Kidney epithelial cell (primary cell): ENCODE measurements at regions not wholly inside any gene's neighbourhood (a gene's known extent, or its start where the extent isn't known, plus 50 kb on each side); places are given as distances from the start of the nearest gene placed in this dataset.

Source experiments
- DNase-seq: peaks from one replicate; pipeline ENCODE4 v3.0.0-alpha.2; 2010; ENCODE audit warnings: low read depth
- H3K27me3 ChIP-seq: 2 replicates; pipeline ENCODE4 v1.6.0; 2011; ENCODE audit warnings: low read length; ENCODE audit not compliant: control insufficient read depth, insufficient read depth
- H3K36me3 ChIP-seq: 2 replicates; pipeline ENCODE4 v1.5.1; 2011; ENCODE audit warnings: low read length; ENCODE audit not compliant: control insufficient read depth, insufficient read depth
- H3K4me3 ChIP-seq: 2 replicates; pipeline ENCODE4 v1.5.1; 2011; ENCODE audit warnings: low read depth, mild to moderate bottlenecking, control low read depth, low read length
- TF ChIP-seq, protein P1 (sequence below): IDR thresholded peaks from 2 replicates; pipeline ENCODE4 v1.5.1; 2011; ENCODE audit warnings: mild to moderate bottlenecking, moderate library complexity, low read length, control low read depth, inconsistent platforms; ENCODE audit not compliant: insufficient read depth, poor library complexity, severe bottlenecking

DNA sequence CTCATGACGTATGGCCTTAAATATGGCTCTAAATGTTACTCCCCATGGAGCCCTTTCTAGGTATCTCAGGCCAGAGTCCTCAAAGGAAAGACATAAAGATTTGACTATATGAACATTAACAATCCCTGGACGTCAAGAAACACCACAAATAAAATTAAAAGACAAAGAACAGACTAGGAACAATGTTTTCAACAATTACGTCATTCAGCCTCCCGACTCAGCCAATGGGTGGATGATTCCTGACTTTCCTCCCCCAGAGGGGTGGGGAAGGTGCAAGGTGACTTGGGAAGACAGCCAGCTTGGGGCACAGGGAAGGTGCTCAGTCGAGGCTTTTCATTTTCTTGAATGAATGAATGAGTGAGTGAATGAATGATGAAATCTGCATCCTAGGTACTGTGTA lies 157.4 kb downstream of the TFAP2C start:
- no peaks in the 10 kb centered on the region for H3K27me3 ChIP-seq
- no peak overlapping the region for H3K4me3 ChIP-seq
- no peaks in the 10 kb centered on the region for H3K36me3 ChIP-seq
- DNase-seq = no peak
- TF ChIP-seq, protein P1, sequence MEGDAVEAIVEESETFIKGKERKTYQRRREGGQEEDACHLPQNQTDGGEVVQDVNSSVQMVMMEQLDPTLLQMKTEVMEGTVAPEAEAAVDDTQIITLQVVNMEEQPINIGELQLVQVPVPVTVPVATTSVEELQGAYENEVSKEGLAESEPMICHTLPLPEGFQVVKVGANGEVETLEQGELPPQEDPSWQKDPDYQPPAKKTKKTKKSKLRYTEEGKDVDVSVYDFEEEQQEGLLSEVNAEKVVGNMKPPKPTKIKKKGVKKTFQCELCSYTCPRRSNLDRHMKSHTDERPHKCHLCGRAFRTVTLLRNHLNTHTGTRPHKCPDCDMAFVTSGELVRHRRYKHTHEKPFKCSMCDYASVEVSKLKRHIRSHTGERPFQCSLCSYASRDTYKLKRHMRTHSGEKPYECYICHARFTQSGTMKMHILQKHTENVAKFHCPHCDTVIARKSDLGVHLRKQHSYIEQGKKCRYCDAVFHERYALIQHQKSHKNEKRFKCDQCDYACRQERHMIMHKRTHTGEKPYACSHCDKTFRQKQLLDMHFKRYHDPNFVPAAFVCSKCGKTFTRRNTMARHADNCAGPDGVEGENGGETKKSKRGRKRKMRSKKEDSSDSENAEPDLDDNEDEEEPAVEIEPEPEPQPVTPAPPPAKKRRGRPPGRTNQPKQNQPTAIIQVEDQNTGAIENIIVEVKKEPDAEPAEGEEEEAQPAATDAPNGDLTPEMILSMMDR = no peak

DNA sequence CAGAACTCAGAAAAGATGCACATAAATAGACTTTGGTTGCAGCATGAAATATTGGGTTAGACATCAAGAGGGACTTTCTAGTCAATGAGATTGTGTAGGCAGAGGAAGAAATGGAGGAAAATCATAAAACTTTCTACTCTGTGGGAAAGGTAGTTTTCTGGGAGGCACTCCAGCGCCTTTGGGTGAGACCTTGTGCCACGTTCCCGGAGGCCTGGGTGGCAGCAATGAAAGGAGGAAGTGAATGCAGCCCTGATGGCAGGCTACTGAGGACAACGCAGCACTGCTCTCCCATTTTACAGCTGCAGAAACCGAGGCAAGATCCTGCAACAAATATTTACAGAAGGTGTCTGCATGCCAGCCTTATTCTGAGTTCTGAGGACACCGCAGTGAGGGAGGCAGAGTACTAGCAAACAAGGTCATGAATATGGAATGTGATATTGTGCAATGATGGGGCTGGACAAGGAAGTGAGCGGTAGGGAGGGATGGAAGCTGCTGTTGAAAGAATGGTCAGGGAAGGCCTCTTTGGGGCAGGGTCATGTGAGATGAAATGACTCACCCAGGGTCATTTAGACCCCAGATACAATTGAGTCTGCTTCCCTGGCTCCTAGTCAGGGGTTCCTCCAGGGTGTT lies 159.1 kb downstream of the TFAP2C start:
- Histone ChIP-seq H3K36me3 (no peaks in the 10 kb centered on the region), H3K4me3 (no peak overlapping the region), H3K27me3 (no peaks in the 10 kb centered on the region)
- peak; percentile 93 for DNase-seq
- TF ChIP-seq, protein P1 = no peak

DNA sequence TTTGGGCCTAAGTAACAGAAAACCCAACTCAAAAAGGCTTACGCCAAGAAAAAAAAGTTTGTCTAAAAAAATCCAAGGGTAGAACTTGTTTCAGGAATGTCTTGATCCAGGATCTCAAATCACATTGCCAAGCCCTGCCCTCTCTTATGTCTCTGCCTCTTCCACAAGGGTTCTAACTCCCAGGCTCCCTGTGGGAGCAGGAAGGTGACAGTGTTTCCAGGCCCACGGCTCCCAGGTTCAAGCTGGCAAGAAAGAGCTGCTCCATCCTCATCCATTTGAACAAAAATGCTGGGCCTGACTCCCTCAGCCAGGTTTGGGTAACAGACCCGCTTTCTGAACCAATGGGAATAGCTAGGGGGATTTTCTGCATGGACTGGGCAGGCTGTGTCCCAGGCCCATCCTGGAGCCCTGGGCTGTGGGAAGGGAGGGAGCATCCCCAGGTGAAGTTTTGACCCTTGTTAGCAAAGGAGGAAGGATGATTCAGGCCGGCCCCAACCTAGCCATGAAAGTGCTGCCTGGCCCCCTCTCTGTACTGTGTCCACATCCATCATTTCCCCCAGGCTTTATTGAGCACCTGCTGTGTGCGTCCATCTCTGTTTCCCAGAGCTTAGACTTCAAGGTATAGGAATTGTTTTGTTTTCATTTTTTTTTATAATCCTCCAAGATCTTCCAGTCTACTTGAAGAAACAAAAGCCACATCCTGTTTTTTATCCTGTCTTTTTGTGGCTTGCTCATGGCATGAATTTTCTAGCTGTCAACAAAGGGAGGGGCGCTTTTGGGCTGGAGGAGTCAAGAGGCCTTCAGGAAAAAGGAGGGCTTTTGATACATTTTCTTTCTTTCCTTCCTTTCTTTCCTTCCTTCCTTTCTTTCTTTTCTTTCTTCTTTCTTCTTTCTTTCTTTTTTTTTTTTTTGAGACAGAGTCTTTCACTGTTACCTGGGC lies 159.8 kb downstream of the TFAP2C start:
- no peaks in the 10 kb centered on the region for H3K36me3 ChIP-seq
- no peak for DNase-seq
- TF ChIP-seq, protein P1 = no peak
- no peaks in the 10 kb centered on the region for H3K27me3 ChIP-seq
- H3K4me3 ChIP-seq = no peak overlapping the region

DNA sequence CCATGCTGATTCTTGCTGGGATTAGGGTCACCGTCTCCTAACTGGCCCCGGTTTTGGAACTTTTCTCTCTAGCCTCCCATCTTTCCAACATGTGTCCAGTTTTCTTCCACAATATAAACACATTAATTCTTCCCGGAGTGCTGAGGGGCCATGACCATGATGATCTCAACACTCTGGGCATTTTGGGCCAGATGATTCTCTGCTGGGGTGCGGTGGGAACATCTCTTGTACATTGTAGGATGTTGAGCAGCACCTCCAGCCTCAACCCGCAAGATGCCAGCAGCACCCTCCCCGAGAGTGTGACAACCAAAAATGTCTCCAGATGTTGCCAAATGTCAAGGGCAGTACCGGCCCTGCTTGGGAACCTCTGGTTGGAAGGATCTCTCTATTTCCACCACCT lies 164.8 kb downstream of the TFAP2C start:
- H3K4me3 ChIP-seq = no peak overlapping the region
- no peaks in the 10 kb centered on the region for H3K27me3 ChIP-seq
- TF ChIP-seq, protein P1 = no peak
- no peaks in the 10 kb centered on the region for H3K36me3 ChIP-seq
- no peak for DNase-seq

DNA sequence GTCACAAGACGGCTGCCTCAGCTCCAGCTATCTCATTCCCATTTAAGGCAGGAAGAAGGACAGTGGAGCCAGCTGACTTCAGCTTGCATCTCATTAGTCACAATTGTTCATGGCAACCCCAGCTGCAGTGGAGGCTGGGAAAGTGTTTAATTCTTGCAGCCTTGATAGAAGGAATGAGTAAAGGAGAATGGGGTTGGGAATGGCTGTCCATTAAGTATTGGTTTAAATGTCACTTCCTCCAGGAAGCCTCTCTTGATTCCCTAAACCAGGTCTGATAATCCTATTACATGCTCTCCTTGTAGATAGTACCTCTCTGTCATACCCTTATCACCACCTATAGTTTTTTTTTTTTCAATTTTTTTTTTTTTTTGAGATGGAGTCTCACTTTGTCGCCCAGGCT lies 166.4 kb downstream of the TFAP2C start:
- no peaks in the 10 kb centered on the region for H3K36me3 ChIP-seq
- no peak overlapping the region for H3K4me3 ChIP-seq
- no peak for DNase-seq
- TF ChIP-seq, protein P1 = no peak
- H3K27me3 ChIP-seq = no peaks in the 10 kb centered on the region

DNA sequence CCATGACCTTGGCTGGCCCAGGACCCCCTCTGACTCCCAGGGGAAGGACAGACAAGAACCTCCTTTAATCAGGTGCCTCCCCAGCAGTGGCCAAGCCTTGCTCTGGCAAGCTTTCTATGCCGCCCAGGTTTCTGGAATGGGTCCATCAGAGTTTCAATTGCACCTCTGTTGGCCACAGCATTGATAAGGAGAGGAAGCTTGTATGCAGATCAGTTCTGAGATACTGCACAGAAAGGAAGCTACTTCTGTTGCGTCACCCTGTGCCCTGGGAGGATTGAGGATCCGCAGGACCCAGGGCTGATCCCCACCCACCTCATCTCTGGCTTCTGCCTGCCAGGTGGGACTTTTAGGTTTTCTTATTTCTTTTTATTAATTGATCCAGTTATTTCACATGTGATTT lies 167.2 kb downstream of the TFAP2C start:
- no peak overlapping the region for H3K4me3 ChIP-seq
- TF ChIP-seq, protein P1 = no peak
- DNase-seq = no peak
- H3K36me3 ChIP-seq = no peaks in the 10 kb centered on the region
- H3K27me3 ChIP-seq = no peaks in the 10 kb centered on the region
